ENCODE measurements at regions not wholly inside any gene's neighbourhood (a gene's known extent, or its start where the extent isn't known, plus 50 kb on each side); places are given as distances from the start of the nearest gene placed in this dataset.

DNA sequence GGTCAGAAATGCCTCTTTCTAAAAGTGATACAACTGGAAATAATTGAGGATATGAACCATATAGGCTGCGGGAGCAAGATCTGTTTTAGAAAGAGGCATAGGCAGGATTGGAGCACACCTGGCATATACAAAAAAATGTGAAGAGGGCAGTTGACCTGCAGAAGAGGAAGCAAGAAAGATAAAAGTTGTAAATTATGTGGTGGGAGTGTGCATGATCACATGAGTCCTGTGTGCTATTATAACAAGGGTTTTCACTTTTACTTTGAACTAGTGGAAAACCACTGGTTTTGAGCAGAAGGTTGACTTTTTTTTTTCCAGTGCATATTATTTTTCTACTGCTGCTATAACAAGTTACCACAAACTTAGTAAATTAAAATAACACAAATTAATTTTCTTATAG lies 489.3 kb downstream of the ANXA1 start:
- in situ Hi-C loops (cut with MboI; ENCODE audit: low sequenced_read_pairs): no loop called here

DNA sequence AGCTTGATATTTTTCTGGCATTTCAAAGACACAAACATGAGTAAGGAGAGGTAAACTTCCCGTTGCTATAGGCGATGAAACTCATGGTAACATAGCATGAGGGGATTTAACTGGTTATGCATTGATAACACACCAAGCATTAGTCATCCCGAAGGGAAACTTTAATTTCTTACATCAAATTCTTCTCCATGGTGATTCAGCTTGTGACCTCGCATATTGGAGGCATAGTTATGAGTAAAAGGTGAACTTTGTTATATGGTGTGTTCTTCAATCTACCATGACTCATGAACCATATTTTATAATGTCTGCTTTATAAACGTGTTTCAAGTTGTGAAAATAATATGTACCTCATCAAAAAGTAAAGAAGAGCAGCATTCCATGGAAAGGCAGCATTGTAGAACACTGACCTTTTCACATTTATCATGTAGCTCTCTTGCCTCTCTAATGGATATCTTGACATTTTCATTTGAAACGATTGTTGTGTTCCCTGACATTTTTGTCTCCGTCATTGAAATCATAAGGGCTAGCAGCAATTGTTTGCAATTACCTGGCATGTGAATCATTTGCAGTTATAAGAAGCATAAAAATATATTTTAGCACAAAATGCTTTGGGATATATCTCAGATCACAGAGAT lies 491.8 kb downstream of the ANXA1 start:
- in situ Hi-C loops (cut with MboI; ENCODE audit: low sequenced_read_pairs): no loop called here

DNA sequence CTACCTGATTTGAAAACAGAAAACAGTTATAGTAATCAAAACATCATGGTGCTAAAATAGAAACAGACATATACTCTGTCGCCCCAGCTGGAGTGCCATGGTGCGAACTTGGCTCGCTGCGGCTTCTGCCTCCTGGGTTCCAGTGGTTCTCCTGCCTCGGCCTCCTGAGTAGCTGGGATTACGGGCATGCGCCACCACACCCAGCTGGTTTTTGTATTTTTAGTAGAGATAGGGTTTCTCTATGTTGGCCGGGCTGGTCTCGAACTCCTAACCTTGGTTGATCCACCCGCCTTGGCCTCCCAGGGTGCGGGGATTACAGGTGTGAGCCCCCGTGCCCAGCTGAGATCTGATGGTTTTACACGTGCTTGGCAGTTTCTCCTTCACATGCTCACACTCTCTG lies 495.9 kb downstream of the ANXA1 start:
- in situ Hi-C loops (cut with MboI; ENCODE audit: low sequenced_read_pairs): no loop called here

DNA sequence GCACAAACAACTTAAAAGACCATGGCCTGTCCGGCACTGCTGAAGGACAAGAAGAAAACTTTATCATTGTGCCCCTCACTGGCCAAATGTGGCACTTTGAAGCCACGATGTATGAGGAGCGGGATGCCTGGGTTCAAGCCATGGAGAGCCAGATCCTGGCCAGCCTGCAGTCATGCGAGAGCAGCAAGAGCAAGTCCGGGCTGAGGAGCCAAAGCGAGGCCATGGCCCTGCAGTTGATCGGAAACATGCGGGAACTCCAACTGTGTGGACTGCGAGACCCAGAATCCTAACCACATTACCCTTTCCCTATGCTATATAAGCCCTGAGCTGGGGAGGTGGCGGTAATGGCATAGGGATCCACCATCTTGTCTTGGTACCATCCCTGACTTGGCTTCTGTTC lies 497.9 kb downstream of the ANXA1 start:
- in situ Hi-C loops (cut with MboI; ENCODE audit: low sequenced_read_pairs): no loop called here

DNA sequence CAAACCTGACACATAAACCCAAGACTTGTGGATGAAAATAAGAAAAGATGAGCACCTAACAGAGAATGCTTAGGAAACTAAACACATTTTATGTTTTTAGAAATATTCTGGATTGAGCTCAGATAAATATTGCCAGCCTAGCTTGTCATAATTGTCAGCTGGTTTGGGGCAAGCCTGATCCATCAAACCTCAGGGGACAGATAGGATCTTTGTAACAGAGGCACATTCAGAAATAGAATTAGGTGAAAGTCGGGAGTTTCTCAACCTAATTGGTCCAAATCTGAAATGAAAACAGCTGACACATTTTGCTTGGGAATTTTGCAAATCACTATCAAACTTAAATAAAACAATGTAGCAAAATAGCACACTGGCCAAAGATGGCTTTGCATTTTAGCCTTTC lies 503.7 kb downstream of the ANXA1 start:
- in situ Hi-C loops (cut with MboI; ENCODE audit: low sequenced_read_pairs): no loop called here

DNA sequence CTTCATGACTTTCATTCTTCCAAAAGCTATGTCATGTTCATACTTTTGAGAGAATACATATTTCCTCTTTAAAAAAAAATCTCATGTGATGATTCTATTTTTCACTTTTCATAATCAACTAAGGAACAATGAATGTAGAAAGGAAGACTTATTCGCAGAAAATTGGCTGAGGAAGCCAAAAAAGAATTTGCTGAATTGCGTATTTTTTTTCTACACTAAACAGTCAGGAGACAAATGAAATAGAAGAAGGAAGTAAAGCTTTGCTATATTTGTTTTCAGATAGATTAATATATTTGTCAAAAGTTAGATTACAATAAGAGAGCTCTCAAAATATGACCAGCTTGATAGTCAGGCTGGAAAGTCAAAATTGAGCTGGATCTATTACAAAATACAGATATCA lies 504.2 kb downstream of the ANXA1 start:
- in situ Hi-C loops (cut with MboI; ENCODE audit: low sequenced_read_pairs): no loop called here

DNA sequence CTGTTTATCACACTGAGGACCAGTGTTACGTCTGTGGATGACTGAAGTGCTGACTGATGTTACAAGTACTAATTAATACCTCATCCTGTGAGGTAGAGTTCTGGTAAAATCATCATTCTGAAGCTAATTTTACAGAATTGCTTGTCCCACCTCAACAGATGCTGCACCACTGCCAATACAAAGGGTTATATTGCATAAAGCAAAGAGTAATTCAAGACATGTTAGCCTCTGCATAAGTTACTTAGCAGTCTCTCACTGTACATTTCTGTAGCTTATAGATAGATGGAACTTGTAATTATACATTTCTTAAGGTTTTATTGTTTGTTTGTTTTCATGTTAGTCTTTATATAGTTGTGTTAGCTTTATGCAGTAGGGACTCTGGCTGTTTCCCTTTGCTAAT lies 513.6 kb downstream of the ANXA1 start:
- in situ Hi-C loops (cut with MboI; ENCODE audit: low sequenced_read_pairs): no loop called here

DNA sequence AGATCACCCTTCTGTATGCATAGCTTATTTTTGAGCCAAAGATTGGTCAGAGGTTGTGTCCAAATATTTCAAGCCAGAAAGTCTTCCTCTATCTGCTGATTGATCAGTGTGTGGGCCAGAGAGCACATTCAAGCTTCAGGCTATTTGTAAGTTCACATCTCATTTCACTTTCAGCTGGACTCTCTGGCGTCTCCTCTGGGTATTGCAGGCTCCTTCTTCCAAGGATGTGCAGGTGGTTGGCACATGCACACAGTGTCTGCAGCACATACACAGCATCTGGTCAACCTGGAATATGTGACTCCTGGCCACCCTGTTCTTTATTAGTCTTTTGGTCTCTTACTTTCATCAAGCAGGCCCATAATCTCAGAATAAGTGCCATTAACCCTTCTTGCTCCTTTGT lies 516.1 kb downstream of the ANXA1 start:
- in situ Hi-C loops (cut with MboI; ENCODE audit: low sequenced_read_pairs): no loop called here

DNA sequence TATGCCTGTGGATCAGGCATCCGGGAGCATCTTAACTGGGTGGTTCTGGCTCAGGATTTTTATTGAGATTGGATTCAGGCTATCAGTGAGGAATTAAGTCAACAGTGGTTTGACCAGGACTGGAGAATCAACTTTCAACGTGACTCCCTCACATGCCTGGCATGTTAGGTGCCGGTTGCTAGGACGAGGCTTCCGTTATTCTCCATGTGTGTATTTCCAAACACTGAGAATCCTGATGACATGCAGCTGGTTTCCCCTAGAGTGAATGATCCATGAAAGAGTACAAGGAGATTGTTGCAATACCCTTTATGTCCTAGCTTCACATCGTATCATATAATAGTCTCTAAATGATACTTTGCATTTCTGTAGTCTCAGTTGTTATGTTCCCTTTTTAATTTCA lies 529.2 kb downstream of the ANXA1 start:
- in situ Hi-C loops (cut with MboI; ENCODE audit: low sequenced_read_pairs): no loop called here

DNA sequence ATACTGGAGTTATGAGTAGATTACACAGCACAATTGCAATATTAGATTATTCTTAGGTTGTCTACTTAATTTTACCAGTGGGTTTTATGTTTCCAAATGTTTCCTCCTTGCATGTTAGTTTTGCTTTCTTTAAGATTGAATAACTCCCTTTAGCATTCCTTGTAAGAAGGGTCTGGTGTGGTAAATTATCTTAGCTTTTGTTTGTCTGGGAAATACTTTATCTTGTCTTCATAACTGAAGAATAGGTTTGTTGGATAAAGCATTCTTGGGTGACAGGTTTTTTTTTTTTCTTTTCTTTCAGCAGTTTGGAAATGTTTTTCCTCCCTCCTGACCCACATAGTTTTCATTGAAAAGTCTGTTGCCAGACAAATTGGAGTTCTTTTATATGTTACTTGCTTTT lies 531.1 kb downstream of the ANXA1 start:
- in situ Hi-C loops (cut with MboI; ENCODE audit: low sequenced_read_pairs): no loop called here

DNA sequence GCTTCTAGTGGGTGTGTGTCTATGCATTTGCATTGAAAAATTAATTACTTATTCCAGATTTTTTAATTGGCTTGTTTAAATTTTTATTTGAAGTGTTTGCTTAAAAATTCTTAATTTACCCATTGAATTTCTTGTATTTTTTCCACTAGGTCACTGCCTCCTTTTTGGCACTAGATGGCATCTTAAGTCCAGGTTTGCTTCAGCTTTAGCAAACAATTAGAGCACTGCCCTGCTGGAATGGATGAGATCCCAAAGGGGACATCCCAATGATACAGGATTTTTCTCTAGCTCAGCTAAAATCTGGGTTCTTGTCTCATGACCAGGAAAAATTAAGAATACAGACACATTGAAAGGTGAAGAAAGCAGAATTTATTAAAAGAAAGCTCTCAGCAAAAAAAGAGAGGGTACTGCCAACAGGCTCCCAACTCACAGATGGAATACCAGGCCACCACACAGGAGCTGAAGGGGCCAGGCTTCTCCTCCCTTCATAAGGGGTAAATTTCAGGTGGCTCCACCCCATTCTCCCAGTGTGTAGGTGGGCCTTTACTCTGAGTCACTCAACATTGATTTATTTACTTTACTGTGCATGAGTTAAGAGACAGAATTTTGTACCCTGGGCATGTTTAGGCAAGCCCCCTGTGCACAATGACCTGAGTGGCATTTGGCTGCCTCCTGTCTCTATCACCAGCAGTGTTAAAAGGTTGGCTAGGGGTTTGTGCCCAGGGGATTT lies 532.4 kb downstream of the ANXA1 start:
- in situ Hi-C loops (cut with MboI; ENCODE audit: low sequenced_read_pairs): no loop called here

DNA sequence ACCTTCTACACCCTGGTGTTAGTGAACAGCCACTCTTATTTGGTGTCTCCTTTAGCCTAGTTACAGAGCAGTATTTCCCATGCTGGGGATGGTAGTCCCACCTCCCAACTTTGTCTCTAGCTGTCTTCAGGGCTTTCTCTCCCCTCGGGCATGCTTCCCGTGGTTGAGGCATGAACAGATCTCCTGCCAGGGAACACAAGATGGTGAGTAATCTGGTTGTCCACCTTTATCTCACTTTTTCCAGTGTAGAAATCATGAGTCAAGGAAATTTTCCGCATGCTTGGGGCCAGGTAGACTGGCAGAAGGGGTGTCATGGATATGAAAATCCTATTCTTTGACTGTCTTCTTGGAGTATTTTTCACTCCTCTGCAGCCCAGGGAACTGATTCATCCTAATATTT lies 532.9 kb downstream of the ANXA1 start:
- in situ Hi-C loops (cut with MboI; ENCODE audit: low sequenced_read_pairs): no loop called here

DNA sequence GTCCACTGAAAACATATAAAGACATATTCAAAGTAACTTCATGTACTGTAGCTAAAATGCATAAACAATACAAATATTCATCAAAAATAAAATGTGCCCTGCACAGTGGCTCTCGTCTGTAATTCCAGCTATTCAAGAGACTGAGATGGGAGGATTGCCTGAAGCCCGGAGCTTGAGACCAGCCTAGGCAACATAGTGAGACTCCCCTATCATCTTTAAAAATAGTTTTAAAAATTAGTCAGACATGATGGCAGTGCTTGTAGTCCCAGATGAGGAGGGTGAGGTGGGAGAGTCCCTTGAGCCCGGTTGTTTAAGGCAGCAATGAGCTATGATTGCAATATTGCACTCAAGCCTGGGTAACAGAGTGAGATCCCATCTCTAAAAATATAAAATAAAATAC lies 534.1 kb downstream of the ANXA1 start:
- in situ Hi-C loops (cut with MboI; ENCODE audit: low sequenced_read_pairs): no loop called here

DNA sequence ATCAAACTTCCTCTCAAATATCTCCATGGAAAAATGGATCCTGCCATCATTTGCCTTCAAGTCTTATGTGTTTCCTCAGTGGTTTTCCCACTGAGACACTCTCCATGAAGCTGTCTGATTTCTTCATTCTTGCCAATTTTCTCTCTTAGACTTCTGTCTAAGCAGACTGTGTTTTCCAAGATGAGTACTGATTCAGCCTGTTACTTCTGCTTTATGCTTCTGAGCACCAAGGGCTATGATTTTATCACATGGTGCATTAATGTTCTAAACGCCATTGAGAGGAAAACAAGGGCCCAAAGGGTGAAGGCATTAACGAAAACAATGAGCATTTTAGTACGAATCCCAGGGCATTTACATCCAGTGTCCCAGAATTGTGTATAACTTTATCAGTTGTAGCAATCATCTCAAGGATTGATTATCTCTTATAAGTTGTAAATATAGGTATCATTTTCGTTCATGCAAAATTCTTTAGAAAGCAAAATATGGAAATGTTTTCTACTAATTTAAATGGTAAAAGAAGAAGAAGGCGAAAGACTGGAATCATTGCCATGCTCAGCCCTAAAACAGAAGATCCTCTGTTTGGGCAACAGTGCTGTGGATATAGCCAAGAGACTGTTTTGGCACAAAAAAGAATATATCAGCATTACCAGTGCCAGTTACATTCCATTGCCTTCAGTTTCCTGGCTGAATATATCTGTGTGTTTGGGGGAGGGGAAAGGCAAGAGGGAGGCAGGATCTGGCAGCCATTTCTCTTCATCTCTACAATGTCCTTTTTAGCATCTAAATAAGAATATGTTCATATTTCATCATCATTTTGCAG lies 537.6 kb downstream of the ANXA1 start:
- in situ Hi-C loops (cut with MboI; ENCODE audit: low sequenced_read_pairs): no loop called here

DNA sequence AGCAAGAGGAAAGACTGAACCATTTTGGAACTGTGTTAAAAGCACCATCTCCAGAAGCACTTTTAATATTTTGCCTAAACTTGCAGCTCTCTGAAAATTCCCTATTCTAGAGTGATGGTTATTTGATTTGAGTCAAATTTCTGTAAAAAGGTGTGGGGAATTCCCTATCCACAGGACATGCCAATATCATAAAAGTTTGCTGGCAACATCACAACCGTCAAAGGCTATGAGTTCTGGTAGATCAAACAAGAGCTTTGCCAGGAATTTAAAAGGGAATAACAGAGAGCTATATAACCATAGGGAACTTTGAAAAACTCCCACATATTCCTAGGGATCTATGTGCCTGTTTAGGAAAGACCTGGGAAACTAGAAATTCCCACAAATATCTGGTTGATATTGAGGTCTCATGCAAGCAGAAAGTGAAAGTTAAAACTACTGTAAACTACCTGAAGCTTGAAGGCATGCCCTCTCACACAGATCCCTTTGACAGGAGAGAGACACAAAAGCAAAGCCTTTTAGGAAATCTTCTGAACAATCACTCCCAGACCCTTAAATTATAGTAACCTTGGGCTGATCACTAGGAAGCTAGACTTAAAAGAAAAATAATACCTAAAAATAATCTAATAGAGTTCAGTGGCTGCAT lies 549.9 kb downstream of the ANXA1 start:
- in situ Hi-C loops (cut with MboI; ENCODE audit: low sequenced_read_pairs): no loop called here

DNA sequence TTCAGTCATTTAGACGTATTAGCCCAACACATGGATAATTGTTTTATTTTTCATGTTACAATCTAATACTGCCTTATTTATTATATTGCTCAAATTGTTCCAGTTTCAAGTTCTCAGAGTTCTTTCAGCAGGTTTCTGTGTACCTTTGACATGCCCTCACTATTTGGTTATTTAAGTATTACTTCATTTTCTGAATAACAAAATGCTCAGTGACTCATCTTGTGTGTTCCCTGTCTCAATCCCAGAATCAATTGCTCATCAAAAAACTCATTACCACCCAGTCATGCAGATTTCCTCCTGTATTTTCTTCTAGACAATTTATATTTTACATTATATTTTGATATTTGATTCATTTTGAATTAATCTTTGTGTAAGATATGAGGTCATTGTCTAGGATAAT lies 562.6 kb downstream of the ANXA1 start:
- in situ Hi-C loops (cut with MboI; ENCODE audit: low sequenced_read_pairs): no loop called here

DNA sequence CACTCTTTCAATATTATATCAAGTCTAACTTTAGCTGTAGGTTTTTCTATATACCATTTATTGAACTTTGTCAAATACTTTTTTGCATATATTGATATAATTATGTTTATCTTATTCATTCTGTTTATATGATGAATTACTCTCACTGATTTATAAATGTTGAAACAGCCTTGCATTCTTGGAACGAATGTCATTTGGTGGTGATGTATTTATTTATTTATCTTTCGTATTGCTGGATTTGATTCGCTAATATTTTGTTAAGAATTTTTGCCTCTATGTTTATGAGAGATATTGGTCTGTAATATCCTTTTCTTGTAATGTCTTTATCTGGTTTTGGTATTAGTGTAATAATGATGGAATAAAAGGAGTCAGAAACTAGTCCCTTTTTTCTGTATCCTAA lies 563.9 kb downstream of the ANXA1 start:
- in situ Hi-C loops (cut with MboI; ENCODE audit: low sequenced_read_pairs): no loop called here

DNA sequence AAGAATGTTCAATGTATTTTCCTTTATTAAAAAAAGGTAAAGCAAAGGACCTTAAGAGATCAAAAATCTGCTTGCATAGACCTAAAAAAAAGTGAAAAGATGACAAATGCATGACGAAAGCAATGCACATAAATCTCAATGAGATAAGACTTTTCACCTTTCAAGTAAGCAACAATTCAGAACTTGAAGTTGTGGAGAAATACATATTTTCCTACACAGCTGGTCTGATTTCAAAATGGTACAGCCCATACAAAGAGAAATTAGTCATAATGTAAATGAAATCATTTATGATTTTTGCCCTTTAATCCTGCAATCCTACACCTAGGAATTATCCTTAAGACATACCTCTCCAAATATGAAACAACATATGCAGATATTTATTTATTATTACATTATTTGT lies 568.0 kb downstream of the ANXA1 start:
- in situ Hi-C loops (cut with MboI; ENCODE audit: low sequenced_read_pairs): no loop called here

DNA sequence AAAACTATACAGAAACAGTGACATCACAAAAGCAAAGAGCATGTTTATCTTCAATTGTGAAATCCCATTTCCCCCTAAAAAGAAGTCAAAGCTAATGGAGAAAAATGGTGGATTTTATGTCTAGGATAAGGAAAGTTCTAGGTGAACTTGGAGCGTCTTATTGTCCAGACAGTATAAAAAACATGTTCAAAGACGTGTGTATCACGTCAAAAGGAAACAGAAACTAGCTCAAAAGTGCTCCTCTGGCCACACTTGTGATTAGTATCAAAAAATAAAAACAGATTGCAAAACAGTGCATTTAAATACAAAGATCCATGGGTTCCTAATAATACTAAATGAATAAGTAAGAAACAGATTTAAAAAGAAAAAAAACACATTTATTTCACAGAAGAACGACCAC lies 568.9 kb downstream of the ANXA1 start:
- in situ Hi-C loops (cut with MboI; ENCODE audit: low sequenced_read_pairs): no loop called here

DNA sequence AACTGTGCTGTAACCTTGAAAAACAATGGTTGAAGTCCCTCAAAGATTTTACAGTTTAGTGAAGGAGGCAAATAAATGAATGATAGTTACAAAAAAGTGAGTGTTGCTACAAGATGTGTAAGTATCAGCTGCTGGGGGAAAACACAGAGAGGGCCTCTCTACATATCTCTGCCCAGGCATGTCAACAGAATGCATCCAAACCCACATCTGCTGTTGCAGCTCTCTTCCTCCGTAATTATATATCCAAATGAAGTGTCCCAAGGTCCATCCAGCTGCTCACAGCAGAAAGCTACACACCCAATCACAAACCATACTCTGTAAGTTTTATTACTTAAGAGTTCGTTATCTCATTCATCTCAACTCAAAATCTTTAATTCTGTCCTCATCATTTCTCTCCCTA lies 584.6 kb downstream of the ANXA1 start:
- in situ Hi-C loops (cut with MboI; ENCODE audit: low sequenced_read_pairs): no loop called here

DNA sequence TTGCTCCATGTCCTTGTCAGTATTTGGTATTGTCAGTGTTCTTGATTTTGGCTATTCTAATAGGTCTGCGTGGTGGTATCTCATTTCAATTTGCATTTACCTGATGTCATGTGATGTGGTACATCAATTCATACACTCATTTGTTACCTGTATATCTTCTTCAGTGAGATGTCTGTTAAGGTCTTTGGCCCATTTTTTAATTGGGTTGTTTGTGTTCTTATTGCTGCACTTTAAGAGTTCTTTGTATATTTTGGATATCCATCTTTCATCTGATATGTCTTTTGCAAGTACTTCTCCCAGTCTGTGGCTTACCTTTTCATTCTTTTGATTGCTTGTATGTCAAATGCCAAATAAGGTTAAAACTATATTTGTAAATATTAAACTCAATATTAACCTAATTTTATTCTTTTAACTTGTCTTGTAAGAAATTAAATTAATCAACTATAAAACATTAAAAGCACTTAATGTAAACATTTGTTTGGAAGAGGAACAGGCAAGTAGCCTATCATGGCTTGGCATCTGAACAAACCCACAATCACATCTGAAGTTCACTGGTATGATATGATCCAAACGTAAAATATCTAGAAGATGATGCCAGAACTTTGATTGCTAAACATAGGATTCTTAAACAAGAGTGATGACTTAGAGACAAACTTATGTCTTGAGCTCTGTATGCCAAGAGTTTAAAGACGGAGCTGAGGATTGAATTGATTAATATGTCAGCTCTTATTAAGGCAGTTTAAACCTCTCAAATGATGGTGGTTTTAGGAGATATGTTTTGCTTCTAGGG lies 587.3 kb downstream of the ANXA1 start:
- in situ Hi-C loops (cut with MboI; ENCODE audit: low sequenced_read_pairs): no loop called here
